Retina (tissue), 1 donor: ENCODE measurements at regions not wholly inside any gene's neighbourhood (a gene's known extent, or its start where the extent isn't known, plus 50 kb on each side); places are given as distances from the start of the nearest gene placed in this dataset.
A peak's percentile ranks its signal among the peaks of the same experiment; 100 is the strongest.
"Not testable (repeated sequence)": the region's sequence is repeated elsewhere in the genome, so short reads cannot be mapped to it uniquely, and the experiment has no call there.

ENCODE experiments used
- DNase-seq: peaks from one replicate; pipeline ENCODE4 v3.0.0-alpha.2; 2016

GRCh38 chr16:26598061-26598460 is 468.7 kb upstream of the C16orf82 start:
- no peak for DNase-seq

GRCh38 chr16:26598998-26599784 is 467.5 kb upstream of the C16orf82 start:
- no peak for DNase-seq

- DNase-seq = no peak
These were observed 467.0 kb upstream of the C16orf82 start for GRCh38 chr16:26599785-26600104.

GRCh38 chr16:26601335-26601734 is 465.4 kb upstream of the C16orf82 start:
- DNase-seq = no peak

- DNase-seq = no peak
These were observed 461.0 kb upstream of the C16orf82 start for GRCh38 chr16:26605626-26606271.

- no peak for DNase-seq
These were observed 460.2 kb upstream of the C16orf82 start for GRCh38 chr16:26606381-26607150.

GRCh38 chr16:26614237-26614841 is 452.4 kb upstream of the C16orf82 start:
- peak; percentile 44 for DNase-seq

- DNase-seq = no peak
These were observed 443.3 kb upstream of the C16orf82 start for GRCh38 chr16:26623442-26623841.

- DNase-seq = no peak
These were observed 438.8 kb upstream of the C16orf82 start for GRCh38 chr16:26627958-26628357.

GRCh38 chr16:26631365-26631764 is 435.4 kb upstream of the C16orf82 start:
- DNase-seq = not testable (repeated sequence)

- DNase-seq = no peak
These were observed 424.6 kb upstream of the C16orf82 start for GRCh38 chr16:26642047-26642664.

- DNase-seq = no peak
These were observed 423.2 kb upstream of the C16orf82 start for GRCh38 chr16:26643519-26643918.

- DNase-seq = no peak
These were observed 421.7 kb upstream of the C16orf82 start for GRCh38 chr16:26644912-26645543.

GRCh38 chr16:26645614-26646013 is 421.1 kb upstream of the C16orf82 start:
- peak; percentile 62 for DNase-seq

- DNase-seq = no peak
These were observed 418.9 kb upstream of the C16orf82 start for GRCh38 chr16:26647870-26648269.

- no peak for DNase-seq
These were observed 417.9 kb upstream of the C16orf82 start for GRCh38 chr16:26648851-26649250.

GRCh38 chr16:26649381-26650045 is 417.2 kb upstream of the C16orf82 start:
- DNase-seq = no peak

GRCh38 chr16:26651464-26651863 is 415.3 kb upstream of the C16orf82 start:
- DNase-seq = no peak

GRCh38 chr16:26651884-26652283 is 414.8 kb upstream of the C16orf82 start:
- DNase-seq = no peak

GRCh38 chr16:26658486-26658885 is 408.2 kb upstream of the C16orf82 start:
- no peak for DNase-seq

GRCh38 chr16:26658915-26659314 is 407.8 kb upstream of the C16orf82 start:
- no peak for DNase-seq

- no peak for DNase-seq
These were observed 402.6 kb upstream of the C16orf82 start for GRCh38 chr16:26664086-26664485.
